Nephron (organoid): ENCODE measurements at regions not wholly inside any gene's neighbourhood (a gene's known extent, or its start where the extent isn't known, plus 50 kb on each side); places are given as distances from the start of the nearest gene placed in this dataset.

Experiments
- H3K27ac Mint-ChIP-seq, 3 experiments: 2 replicates each; pipeline ENCODE4 v1.8.0; 2020; ENCODE audit warnings: mixed read lengths in 3 of 3, mild to moderate bottlenecking in 2 of 3, moderate library complexity in 1 of 3
- H3K27me3 Mint-ChIP-seq: 2 replicates; pipeline ENCODE4 v1.8.0; 2021; ENCODE audit warnings: low read depth, mild to moderate bottlenecking, moderate library complexity, mixed read lengths
- H3K36me3 Mint-ChIP-seq: 2 replicates; pipeline ENCODE4 v1.8.0; 2020; ENCODE audit warnings: low read depth, mixed read lengths
- H3K4me1 Mint-ChIP-seq: 2 replicates; pipeline ENCODE4 v1.8.0; 2020; ENCODE audit warnings: mixed read lengths
- H3K4me3 Mint-ChIP-seq, 3 experiments: 2 replicates each; pipeline ENCODE4 v1.8.0; 2020; ENCODE audit warnings: mild to moderate bottlenecking in 3 of 3, mixed read lengths in 3 of 3, moderate library complexity in 2 of 3
- H3K9me3 Mint-ChIP-seq: 2 replicates; pipeline ENCODE4 v1.8.0; 2020; ENCODE audit warnings: mixed read lengths
- CTCF ChIP-seq, 3 experiments: fragments of 200-600 bp; sonication (generic); IDR thresholded peaks; one replicate each; pipeline ENCODE4 v1.5.0; 2021; ENCODE audit warnings: antibody characterized with exemption in 3 of 3; ENCODE audit not compliant: unreplicated experiment in 3 of 3

GRCh38 chr2:6078414-6078813, 386.2 kb downstream of the SOX11 start:
- Mint-ChIP-seq H3K27me3 (peaks cover 20% of the 10 kb centered on the region), H3K36me3 (no peaks in the 10 kb centered on the region), H3K4me1 (peaks cover 18% of the 10 kb centered on the region), H3K4me3 (no peak overlapping the region), H3K9me3 (no peaks in the 10 kb centered on the region), H3K27ac (no peak overlapping the region)
- TF ChIP-seq CTCF (IDR thresholded peaks at IDR 0.05; ENCODE audit: unreplicated experiment in 3 of 3) = no peak

GRCh38 chr2:6079405-6079804, 387.2 kb downstream of the SOX11 start:
- no peak overlapping the region for H3K4me3 Mint-ChIP-seq
- H3K9me3 Mint-ChIP-seq = no peaks in the 10 kb centered on the region

GRCh38 chr2:6080932-6081753, 389.0 kb downstream of the SOX11 start:
- peaks cover 9% of the 10 kb centered on the region for H3K27me3 Mint-ChIP-seq
- no peak overlapping the region for H3K4me3 Mint-ChIP-seq
- no peaks in the 10 kb centered on the region for H3K9me3 Mint-ChIP-seq
- no peak overlapping the region for H3K27ac Mint-ChIP-seq
- peaks cover 9% of the 10 kb centered on the region for H3K4me1 Mint-ChIP-seq
- H3K36me3 Mint-ChIP-seq = no peaks in the 10 kb centered on the region
- TF ChIP-seq CTCF (IDR thresholded peaks at IDR 0.05; ENCODE audit: unreplicated experiment in 3 of 3) = no peak

More at GRCh38 chr2:6079405-6079804, 387.2 kb downstream of the SOX11 start:
- TF ChIP-seq CTCF (IDR thresholded peaks at IDR 0.05; ENCODE audit: unreplicated experiment in 3 of 3) = no peak
- Mint-ChIP-seq H3K36me3 (no peaks in the 10 kb centered on the region), H3K27ac (no peak overlapping the region), H3K27me3 (peaks cover 12% of the 10 kb centered on the region), H3K4me1 (peaks cover 9% of the 10 kb centered on the region)

- Mint-ChIP-seq H3K27me3 (peaks cover 6% of the 10 kb centered on the region), H3K4me1 (peaks cover 9% of the 10 kb centered on the region), H3K9me3 (peaks cover 8% of the 10 kb centered on the region), H3K27ac (no peak overlapping the region), H3K4me3 (no peak overlapping the region), H3K36me3 (no peaks in the 10 kb centered on the region)
- TF ChIP-seq CTCF (IDR thresholded peaks at IDR 0.05; ENCODE audit: unreplicated experiment in 3 of 3) = no peak
Measured at GRCh38 chr2:6081955-6082624, 389.9 kb downstream of the SOX11 start.

GRCh38 chr2:6082625-6083018, 390.4 kb downstream of the SOX11 start:
- Mint-ChIP-seq H3K4me1 (peaks cover 7% of the 10 kb centered on the region), H3K27me3 (peaks cover 8% of the 10 kb centered on the region), H3K27ac (no peak overlapping the region), H3K36me3 (no peaks in the 10 kb centered on the region), H3K9me3 (peaks cover 12% of the 10 kb centered on the region), H3K4me3 (no peak overlapping the region)
- TF ChIP-seq CTCF (IDR thresholded peaks at IDR 0.05; ENCODE audit: unreplicated experiment in 3 of 3) = no peak
